Putamen (tissue), 1 donor: ENCODE measurements at regions not wholly inside any gene's neighbourhood (a gene's known extent, or its start where the extent isn't known, plus 50 kb on each side); places are given as distances from the start of the nearest gene placed in this dataset.

Experiments
- DNase-seq: peaks from one replicate; pipeline ENCODE4 v3.0.0-alpha.2; 2016; ENCODE audit warnings: low spot score

DNA sequence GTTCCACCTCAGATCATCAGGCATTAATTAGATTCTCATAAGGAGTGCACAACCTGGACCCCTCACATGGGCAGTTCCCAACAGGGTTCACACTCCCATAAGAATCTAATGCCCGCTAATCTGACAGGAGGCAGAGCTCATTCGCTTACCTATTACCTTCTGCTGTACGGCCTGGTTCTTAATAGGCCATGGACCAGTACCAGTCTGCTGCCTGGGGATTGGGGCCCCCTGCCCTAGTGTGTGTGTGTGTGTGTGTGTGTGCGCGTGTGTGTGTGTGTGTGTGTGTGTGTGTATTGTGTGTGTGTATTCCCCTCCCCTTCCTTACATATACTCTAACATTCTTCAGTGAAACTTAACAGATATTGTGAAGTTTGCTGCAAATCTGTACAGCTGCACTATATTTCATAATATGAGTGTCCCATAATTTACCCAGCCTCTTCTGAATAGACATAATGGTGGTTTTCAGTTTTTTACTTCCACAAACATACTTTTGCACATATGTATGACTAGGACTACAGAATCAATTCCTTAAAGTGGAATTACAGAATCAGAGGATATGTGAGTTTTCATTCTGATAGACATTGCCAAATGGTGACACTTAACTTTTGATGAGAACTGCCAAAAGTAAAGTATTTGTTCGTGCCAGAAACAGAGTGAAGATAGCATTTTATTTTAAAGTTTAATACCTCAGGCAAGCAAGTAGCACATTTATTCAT is 205.2 kb upstream of the EEA1 start:
- no peak for DNase-seq

DNA sequence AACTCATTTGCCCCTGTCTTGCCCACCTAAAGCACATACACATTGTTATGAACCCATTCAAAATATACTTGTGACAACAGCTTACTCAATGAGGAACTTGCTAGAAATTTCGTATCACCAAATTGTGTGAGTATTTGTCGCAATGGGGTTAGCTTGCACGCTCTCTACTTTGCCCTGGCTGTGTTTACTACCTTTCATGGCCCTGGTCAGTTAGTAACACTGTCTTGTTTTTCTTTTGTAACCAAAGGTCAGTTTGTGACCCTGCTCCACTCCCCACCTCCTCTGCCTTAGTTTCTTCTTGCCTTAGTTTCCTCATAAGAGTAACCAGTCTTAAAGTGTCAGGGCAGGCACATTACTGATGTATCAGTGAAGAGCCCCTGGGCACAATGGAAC is 205.8 kb upstream of the EEA1 start:
- no peak for DNase-seq

DNA sequence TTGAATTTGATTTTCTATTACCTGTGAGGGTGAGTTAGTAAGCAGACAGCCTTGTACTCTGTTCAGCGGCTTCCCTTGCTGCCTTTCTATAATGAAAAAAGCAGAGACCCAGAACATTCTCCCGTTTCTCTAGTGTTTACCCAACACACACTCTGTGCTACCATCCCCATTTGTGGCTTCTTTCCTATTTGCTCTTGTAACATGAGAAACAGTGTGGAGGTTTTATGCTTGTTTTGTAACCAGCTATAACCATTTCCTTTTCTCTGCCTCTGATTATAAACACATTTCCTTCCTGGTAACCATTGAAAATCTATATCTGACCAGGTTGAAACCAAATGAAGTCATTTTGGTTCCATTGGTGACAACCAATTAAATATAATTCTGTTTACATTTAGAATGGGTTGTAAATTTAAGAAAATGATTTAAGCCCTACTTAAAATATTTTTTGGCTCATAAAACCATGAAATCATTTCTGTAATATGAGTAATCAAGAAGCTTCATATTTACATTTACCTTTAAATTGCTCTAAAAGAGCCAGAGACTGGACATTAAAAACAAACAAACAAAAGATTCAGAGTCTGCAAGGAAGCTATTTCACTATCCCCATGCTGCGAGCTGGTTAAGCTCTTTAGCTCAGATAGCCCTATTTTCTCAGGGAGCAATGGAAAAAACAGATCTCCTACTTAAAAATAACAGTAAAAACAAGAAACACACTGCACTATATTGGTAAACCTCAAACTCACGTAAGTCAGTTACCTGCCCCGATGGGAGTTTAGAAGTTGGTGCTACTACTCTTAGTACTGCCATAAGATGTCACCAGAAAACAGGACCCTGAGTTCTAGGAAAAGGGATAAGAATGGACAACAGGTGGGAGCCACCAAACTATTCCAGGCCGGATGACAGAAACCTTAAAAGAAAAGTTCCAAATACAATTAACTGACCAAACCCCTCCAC is 206.5 kb upstream of the EEA1 start:
- DNase-seq, result no peak

DNA sequence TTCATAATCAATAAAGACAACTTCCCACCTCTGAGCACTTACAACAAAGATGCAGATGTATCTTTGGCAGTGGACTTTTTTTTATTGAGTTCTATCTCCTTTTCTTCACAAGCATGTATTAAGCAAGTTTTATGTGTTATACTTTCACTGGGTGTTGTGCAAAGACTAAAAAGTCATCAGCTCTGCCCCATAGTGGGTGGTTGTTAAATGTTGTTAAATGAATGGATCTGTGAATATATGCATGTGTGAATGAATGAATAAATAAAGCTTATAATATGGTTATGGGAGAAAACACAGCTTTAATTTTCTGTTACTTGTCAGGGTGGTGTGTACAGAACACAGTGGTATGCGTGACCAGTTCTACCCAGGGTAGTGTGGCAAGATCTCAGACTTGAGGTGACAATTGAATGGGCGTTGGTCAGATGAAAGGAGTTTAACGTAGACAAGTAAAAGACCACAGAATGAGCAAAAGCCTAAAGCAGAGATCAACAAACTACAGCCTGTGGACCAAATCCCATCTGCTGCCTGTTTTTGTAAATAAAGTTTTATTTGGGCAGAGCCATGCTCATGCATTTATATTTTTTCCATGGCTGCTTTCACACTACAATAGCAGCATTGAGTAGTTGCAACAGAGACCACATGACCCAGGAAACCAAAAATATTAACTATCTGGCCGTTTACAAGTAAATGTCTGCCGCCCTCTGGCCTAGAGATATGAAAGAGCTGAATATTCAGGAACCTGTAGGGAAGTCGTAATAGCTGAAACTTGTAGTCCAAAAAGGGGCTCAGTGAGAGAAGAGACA is 207.4 kb upstream of the EEA1 start:
- DNase-seq, result no peak

DNA sequence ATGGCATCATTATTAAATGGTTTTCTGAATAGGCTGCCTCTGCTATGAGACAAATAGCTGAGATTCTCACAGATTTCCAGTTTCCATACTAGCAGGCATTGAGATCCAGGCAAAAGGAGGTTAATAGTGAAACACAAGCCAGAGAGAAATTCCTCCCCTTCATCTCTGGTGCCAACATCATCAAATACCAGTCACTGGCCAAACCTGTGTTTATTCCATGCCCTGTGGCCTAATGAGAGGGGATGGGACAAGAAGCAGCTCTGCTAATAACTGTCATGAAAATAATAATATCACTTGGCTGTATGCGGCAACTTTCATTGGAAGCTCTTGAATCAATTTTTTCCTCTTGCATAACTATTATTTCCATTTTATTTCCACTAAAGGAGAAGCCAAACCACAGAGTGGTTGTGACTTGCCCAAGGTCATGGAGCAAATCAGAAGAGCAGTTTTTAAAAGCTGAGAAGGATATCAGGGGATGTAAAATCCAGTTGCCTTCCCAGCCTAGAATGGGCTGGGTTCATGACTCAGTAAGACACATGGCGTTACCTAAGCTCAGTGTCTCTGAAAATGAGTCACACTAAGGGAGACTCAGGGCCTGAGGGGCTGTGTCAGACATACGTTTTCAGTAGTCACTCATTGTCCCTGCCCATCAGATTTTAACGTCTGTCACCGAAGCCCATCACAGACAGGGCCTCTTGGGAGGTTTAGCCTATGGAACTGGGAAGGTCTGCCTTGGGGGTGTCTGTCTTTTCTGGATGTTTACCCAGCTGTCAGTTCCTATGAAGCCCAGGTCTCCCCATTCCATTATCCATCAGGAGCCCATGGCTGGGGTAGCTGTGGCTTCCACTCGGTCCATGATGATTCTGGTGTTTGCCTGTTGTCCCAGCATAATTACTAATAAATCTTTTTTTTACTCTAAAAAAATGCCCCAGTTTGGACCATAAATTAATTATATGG is 208.8 kb upstream of the EEA1 start:
- no peak for DNase-seq

DNA sequence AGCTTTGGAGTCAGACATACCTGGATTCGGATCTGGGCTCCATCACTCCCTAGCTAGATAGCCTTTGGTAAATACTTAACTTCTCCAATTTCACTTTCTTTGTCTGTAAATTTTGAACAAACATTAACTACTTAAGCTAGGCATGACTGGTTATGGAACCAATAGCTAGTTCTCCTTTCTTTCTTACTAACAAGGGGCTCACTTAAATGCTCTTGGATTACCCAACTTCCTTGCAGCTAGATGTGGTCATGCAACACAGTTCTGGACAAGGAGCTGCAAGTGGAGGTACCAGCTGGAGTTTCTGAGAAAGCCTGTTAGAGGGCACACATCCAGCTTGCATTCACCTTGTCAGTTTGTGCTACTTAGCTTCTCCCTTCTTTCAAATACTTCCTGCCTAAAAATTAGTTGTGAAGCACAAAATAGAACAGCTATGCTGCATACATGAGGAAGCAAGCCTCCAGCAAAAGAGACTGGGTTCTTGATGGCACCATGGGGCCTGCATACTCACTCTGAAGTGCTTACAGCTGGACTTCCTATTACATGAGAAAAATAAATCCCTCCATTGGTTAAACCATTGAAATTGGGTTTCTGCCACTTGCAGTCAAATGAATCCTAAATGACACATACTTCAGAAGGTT is 210.1 kb upstream of the EEA1 start:
- DNase-seq, result peak; percentile 9

DNA sequence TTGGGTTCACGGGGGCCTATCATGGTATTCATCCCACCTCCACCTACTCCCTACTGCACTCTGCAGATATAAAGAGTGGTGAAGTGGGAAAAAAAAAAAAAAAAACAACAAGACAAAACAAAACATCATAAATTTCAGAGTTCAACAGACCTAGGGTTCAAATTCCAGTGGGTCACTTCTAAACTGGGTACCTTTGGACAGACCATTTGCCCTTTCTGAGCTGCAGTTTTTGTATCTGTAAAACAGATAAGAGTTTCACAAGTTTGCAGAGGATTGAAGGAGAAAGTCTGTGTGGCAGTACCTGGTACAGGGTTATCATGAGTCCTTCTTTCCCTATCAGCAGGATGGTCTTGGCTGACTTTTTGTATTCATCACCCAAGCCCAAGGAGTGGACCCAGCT is 211.2 kb upstream of the EEA1 start:
- no peak for DNase-seq

DNA sequence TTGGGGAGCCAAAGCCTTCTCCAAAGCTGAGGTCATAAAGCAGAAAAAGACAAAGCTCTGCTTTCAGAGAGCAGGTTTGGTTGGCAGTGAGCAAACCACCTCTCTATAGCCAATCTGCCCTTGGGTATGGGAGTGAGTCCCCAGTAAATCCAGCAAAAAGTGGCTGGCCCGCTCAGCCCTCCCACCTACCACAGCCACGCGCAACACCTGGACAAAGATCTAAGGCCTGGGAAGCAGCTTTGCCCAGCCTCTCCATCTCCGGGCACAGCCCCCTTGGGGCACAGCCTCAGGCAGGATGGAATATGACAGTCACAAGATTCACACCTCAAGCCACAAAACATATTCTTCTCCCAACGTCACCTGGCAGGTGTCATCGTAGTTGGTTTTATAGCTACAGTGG is 211.7 kb upstream of the EEA1 start:
- DNase-seq, result no peak

DNA sequence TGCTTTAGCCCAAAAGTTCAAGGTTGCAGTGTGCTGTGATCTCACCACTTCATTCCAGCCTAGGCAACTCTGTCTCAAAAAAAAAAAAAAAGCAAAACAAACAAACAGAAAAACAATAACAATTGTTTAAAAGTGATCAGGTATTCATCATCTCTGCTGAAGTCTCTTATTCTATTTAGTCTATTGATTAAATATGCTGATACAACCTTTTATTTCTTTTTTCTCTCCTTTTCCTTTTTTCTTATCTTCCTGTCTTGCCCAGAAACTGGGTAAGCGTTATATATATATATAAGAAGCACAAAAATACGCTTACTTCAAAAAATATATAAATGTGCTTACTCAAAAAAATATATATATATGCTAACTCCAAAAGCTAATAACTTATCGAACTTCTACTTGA is 213.8 kb upstream of the EEA1 start:
- no peak for DNase-seq

DNA sequence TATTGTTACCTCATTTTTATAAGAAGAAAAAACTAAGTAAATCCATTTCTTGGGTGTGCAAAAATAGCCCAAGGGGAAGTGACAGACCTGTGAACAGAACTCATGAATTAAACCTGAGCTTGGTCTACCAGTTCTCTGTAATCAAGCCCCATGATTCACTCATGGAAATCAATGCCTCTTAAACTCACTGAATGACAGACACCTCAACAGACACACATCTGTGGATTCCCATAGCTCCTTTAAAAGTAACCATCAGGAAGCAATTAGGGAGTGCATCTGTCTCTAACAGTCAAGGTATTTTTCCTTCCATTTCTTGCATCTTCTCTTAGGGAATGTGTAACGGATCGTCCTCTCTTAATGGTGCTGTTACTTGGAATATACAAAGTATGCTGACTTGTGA is 215.0 kb upstream of the EEA1 start:
- DNase-seq, result no peak

DNA sequence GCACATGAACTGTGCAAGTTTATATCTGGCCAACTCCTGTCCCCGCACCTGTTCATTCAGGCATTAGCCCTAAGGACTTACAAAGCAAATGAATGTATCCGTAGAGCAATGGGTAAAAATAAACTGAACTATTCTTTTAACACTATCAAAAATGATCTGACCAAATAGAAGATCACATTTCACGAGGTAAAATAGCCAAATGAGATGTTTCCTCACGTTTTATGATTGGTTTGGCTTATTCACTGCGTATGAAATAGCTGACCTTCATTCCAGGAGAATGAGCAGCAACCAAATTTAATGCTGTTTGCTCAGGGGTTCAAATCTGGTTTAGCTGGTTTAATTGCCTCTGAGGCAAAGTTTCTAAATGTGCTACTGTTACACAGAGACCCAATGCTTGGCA is 216.0 kb upstream of the EEA1 start:
- no peak for DNase-seq

DNA sequence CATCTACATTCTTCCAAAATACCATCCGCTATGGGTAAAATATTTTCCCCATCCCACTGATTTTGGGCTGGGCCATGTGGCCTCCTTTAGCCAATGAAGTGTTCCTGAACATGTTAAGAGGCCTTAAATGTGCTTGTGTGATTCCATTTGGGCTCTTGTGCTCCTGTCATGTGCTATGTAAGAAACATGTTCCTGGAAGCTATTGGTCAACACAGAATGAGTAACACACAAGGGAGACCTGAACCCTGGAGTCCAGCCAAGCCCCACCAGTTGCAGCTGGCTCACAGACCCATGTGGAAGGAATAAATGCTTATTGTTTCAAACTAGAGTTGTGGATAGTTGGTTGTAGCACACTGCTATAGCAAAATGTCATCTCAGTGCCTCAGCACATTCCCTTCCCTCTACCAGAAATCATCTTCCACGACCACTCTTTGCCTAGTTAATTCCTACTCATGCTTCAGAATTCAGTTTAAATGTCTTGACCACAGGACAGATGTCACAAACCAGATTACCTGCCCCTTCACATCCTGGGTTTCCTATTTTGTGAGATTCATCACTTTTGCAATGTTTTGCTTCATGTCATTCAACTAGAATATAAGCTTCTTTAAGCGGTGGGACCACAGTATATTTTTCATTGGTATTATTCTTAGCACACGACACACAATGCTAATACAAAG is 217.3 kb upstream of the EEA1 start:
- no peak for DNase-seq

DNA sequence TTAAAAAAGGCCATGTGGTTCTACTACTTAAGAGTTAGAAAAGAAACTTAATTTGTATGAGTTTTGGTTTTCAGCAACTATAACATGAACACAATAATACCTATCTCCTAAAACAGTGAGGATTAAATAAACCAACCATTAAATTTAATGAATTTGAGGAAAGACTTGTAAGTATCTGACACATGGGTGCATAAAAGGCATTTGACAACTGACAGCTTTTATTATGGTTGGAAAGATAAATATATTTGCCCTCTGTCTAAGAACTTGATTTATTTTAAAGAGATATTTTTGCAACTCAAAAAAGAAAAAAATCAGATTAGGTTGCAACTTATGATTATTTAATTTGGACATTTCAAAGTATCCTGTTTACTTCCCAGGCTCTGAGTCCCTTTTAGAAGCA is 217.9 kb upstream of the EEA1 start:
- DNase-seq, result no peak

DNA sequence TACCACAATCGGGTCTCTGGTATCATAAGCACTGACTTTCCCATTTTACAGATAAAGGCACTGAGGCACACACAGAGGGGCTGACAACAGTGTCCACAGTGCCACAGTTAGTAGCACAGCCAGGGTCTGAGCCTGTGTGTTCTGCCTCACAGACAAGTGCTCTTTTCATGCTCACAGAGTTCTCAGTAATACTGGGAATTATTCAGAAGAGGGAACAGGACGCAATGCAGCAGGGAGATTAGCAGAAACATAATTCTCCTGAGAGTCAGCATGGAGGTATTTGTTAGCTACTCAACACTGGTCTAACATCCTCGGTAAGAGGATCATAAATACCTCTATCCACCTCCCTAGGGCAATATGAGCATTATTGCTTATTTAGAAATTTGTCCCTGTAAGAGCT is 219.3 kb upstream of the EEA1 start:
- no peak for DNase-seq

DNA sequence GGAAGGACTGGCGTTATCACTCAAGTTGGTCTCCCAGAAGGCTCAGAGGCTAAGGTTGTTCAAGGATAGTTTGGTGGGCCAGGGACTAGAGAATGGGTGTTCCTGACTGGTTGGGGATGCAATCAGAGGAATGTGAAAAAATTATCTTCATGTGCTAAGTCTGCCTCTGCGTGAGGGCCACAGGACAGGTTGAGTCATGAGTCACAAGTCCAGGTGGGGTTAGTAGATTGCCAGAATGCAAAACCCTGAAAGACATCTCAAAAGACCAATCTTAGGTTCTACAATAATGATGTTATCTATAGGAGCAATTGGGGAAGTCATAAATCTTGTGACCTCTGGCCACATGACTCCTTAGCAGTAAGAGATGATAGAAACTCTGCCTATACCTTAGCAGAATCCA is 220.1 kb upstream of the EEA1 start:
- no peak for DNase-seq

DNA sequence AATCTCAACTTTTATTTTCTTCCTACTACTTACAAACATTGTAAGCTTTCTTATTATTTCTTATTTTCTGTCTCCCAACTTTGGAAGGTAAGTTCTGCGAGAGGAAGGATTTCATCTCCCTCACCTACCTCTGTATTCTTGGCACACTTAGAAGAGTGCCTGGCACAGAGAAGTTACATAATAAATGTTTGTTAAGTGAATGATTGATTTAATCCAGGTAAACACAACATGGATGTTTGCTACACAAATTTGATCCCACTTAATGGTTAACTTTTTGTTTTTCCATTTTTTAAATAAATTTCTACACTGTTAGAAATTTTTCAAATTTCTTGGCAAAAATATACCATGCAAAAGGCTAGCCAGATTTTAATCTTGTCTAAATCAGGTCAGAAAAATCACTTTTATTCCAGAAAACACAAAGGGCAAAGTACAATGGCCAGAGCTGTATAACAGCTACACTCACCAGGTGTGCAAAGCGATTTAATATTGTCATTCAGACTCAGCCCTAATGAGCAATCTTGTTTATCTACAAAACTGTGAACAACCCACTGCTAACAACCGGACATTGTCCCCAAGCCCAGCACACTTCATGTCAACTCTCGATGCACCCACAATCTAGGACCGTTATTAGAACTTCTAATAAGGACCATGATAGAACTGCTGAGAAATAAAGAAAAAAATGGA is 222.1 kb upstream of the EEA1 start:
- DNase-seq, result no peak

DNA sequence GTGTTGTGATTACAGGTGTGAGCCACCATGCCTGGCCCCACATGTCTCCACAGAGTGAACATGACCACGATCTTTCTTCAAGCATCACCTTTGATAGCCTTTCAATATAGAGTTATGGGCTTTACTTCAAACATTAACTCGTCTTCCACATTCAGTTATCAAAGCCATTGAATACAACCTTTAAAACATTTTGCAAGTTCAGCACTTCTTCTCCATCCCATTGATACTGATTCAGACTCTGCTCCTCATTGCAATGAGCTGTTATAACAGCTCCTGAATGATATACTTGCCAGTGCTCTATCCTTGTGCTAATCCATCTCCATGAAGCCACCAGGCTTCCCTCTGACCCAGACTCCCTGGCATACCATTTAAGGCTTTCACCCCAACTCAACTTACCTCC is 223.5 kb upstream of the EEA1 start:
- no peak for DNase-seq

DNA sequence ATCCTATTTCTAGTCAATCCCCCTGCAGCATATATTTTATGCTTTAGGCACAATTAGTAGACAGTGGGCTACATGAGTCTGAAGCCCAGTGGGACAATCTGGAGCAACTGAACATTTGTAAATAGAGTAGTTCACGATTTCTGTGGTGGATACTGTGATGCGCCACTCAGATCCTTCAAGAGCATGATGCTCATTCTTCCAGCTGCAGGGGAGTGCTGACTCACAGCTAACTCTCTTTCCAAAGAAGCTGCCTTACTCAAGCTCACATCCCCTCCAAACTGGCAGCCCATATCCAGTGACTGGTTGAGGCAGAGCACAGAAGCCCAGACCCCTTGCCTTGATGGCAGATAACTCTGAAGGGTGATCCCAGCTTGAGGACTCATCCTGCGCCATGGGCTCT is 224.2 kb upstream of the EEA1 start:
- no peak for DNase-seq

DNA sequence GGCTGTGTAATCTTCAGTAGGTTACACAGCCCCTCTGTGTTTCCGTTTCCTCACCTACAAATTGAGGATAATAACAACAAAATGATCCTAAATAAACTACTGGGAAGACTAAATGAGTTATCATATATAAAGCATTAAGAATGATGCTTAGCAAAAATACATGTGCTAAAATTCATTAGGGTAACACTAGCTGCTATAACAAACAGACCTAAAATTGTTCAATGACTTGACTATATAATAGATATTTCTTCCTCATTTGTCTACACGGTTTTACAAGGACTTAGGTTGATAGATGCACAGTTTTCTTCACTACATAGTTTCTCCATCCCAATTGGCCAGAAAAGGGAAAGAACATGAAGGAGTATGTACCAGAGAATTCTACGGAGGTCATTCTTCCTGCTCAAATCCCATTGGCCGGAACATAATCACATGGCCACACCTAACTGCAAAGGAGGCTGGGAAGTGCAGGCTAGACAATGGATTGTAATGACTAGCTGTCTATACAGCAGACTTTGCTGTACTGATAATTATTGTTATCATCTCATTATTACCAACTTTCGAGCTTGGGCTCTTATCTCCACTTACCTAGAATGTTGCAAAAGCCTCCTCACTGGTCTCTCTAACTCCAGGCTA is 223.5 kb upstream of the NUDT4 start:
- DNase-seq, result no peak
